Islet of Langerhans (tissue), 1 donor: ENCODE measurements at regions not wholly inside any gene's neighbourhood (a gene's known extent, or its start where the extent isn't known, plus 50 kb on each side); places are given as distances from the start of the nearest gene placed in this dataset.
A peak's percentile ranks its signal among the peaks of the same experiment; 100 is the strongest.

Source experiments
- FAIRE-seq: peaks from one replicate; lab custom pipeline; 2011; peaks lifted over from hg19 to GRCh38; lab: Jason Lieb, UNC

DNA sequence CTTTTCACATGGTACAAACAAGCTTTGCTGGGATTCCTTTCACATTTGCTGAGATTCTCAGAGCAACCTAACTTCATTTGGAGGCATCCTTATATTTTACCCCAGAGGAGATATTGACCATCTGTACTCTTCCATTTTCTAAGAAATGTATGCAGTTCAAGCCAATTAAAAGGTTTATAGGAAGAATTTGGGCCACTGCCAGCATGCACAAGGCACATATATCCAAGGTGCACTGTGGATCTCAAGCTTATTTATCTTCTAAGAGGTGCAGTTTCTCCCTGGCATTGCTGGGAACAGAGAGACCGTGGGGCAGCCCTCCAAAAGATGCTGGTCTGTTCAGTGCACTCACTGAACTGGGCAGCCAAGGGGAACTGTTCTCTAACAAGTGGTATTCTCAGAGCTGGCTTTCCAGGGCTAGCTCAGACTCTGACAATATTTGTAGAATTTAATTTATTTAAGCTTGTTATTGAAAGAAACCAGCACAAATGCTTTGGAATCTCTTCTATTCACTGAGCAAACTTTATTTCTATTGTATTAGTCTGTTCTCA, 213.3 kb downstream of the TENT4A start:
- no peak for FAIRE-seq

DNA sequence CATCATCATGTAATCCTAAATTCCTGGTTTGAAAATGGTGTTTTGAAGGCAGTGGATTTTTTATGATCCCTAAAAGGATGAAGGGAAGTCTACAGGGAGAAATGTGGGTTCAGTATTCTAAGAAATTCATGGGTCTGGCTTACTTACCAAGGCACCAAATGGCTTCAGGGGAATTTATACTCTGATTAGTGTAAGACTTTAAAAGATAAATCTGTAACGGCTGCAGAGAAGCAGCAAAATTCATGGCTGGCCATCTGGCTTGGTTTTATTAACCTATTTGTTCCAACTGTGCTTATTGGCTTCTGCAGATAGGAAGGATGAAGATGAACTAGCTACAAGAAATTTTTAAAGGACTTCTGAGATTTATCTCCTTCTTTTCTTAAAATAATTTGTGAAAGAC, 222.8 kb downstream of the TENT4A start:
- no peak for FAIRE-seq

DNA sequence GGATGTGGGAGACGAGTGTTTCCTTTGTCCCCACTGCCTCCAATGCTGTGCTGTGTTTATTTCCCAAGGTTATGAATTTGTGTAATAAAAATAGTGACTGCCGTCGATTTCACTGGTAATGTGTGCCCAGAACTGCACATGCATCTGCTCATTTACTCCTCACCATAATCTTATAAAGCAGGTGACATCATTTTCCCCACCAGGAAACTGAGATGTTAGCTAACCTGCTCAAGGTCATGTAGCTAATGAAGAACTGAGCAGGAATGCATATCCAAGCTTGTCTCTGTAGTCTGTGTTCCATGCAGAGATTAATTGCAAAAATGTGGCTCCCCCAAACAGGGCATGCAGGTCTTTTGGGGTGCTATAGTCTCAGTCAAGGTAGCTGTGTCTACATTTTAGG, 224.4 kb downstream of the TENT4A start:
- no peak for FAIRE-seq

DNA sequence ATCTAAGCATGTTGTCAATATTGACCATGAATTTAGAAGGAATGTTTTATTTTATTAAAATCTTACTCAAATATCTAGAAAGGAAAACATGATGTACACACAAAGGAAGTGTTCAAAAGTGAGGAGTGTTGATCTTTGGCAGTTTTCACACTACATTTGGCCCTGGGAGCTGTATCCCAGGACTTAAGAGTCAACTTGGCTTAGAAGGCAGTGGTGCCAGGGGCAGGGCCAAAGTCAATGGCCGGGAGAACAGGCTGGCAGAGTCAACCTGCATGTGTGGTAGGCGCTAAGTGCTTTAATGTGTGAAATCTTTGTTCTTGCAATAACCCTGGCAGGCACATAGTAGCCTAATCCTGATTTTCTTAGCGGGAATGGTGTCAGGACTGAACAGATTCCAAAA, 228.4 kb downstream of the TENT4A start:
- FAIRE-seq, result no peak

DNA sequence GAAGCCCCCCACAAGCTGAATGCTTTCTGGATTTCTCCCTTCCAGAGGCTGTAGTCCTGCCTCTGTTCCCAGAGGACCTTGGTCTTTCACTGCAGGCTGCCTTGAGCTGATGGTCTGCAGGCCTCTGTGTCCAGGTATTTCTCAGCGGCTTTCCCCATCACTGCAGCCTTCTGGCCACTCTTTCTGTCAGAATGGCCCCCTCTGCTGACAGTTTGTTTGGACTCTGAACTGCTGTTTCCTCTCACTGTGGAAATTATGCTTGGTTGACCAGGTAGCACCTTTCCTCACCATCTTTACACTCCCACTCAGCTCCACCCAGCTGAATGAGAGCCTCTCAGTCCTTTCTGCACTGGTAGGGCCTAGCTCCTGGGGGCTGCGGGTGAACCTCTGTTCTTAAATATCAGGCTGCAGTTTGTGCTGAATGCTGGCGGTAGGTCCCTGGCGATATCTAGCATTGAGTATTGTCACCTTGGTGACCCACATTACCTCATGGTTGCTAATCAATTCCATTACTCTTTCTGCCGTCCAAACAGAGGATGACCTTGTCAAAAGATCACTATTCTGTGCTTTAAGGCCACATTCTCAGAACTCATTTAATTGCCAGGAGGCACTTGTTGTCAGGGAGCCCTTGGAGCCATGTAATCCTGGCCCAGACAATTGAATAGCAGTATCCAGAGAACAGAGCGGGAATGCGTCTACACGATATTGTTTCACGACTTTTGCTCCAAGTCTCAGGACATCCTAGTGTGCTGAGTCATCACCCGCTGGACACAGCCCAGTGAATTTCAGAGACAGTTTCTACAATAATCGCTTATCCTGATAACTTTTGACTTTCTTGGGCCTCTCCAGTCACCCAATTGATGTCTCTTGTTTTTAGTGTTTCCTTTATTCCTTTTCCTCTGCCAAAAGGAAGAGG, 230.2 kb downstream of the TENT4A start:
- FAIRE-seq, result no peak

DNA sequence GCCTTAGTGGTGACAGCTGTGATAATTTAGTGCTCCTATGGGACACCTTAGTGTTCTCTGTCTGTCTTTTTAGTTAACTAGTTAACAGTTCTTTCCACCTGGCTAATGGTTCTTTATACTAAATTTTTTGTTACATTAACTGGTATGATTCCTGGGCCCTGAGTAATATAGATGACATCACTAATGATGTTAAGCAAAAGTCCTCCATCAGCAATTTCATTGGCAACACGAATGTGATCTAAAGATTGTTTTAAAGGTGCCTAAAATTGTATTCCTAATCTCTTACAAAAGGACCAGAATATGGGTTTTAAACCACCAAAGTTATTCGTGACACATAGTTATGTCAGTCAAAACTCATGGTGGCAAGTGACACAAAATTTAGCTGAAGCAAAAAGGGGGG, 235.3 kb downstream of the TENT4A start:
- no peak for FAIRE-seq

DNA sequence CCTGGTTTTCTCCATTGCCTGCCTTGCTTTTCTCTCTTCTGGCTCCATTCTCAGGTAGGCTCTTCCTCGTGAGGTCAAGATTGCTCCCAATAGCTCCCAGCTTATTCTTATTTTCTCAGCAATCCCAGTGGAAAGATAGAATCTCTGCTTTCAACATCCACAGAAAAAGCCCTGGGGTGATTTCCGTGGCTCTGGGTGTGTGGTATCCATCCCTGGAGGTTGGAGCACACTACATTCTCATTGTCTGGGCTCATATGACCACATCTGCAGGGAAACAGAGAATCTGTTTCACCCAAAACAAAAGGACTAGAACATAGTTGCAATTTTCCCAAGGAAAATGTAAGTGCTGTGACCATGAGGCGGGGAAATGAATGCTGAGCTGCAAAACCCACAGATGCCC, 236.0 kb downstream of the TENT4A start:
- no peak for FAIRE-seq

DNA sequence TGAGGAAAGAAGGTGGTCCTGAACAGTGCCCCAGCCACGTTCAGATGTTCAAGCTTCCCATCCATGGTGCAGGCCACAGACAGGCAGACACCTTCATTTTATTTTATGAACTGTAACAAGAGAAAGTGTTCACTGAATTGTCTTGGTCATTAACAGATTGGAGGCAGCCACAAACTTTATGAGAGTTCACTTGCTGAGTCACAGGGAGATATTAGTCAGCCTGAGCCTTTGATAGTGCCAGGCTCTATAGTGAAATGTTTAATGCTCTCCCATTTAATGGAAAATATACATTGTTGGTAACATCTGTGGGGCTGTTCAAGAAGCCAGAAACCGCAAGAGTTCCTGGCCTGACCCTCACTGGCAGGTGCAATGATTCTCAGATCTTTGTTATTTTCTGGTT, 237.0 kb downstream of the TENT4A start:
- FAIRE-seq, result no peak

DNA sequence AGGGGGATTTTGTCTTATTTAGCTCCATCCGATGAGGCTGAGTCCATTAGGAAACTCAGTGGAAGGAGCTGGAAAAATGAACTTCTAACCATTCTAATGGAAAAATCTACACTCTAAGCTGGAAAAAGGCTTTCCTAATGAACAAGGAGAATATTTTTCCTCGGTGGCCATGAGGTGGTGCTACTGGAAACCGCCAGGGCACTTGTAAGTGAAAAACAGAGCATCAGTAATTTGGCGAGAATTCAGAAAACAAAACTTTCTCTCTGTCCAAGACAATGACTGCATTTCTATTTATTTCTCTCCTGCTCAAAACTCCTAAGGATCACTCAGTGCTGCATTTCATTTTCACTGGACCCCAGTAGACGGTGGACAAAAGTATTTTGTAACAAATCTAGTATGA, 237.6 kb downstream of the TENT4A start:
- FAIRE-seq, result peak; percentile 89

DNA sequence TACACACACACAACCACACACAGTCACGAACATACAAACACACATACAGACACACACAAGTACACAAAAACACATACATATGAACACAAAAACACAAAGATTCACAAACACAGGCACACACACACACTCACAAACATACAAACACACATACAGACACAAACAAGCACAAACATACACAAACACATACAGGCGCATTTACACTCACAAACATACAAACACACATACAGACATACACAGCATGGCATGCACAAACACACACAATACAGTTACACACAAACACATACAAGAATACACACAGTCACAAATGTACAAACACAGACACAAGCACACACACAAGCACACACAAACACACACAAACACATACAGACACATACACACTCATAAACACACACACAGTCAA, 247.9 kb downstream of the TENT4A start:
- no peak for FAIRE-seq

DNA sequence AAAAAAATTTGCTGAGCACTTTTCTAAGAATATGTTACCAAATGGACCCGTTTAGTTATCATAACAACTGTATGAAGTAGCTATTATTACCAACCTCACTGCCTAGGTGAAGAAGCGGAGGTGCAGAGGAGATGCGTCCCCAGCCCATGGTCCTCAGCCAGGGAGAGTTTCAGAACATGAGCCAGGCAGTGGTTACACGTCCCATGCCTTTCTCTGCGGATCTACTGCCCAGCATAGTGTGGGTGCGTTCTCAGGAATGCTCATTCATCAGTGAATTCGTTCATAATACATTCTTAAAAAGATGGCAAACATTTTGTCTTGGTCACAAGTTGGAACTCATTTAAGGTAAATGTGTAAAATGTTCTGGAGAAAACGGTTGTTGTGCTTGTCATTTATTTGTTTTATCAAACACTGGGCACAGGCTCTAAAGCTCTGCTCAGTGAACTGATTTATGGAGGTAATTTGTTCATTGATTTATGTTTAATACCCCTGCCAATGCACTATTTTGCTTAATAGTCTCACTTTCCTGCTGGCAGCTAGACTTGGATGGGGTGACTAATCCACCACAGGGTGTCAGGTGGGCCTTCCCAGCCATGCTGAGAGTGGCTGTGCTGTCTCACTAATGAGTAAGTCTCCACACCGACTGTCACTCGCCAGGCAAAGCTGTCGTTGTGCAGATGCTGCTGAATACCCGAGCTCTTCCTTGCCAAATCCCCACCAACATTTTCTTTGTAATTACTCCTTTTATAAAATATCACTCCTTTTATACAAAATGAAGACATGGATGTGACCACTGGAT, 248.8 kb downstream of the TENT4A start:
- FAIRE-seq, result peak; percentile 55

DNA sequence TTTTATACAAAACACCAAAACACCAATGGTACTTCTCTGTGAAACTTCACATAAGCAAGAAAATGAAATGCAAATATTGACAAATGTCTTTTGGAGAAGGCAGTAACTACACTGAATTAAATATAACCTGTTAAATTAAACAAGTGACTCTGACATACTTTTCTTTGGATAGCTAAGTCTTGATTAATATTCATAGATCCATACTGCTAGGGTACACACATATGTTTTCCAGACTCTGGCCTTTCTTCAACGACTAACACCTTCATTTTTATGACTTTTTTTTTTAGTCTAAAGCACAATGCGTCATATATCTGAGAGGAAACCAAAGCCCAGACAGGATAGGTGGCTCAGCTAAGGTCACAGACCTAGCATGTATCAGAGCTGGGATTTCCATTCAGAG, 263.7 kb downstream of the TENT4A start:
- FAIRE-seq, result no peak

DNA sequence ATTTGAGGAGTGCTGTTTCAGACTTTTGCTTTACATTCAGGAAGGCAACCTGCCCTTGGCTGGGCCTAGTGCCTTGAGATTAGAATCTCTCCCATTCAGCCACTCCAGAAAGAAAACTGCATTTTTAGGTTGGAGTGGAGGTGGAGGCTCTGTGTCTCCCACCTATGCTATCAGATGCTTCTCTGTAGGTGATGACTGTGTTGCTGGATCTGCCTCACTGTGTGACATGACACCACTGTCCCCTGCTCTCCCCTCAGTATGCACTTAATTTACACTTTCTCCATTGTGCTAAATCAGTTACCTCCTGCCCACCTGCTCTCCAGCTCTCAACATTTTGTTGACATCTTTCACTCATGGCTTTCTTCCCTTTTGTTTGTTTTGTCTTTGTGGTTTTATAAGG, 265.8 kb downstream of the TENT4A start:
- no peak for FAIRE-seq

DNA sequence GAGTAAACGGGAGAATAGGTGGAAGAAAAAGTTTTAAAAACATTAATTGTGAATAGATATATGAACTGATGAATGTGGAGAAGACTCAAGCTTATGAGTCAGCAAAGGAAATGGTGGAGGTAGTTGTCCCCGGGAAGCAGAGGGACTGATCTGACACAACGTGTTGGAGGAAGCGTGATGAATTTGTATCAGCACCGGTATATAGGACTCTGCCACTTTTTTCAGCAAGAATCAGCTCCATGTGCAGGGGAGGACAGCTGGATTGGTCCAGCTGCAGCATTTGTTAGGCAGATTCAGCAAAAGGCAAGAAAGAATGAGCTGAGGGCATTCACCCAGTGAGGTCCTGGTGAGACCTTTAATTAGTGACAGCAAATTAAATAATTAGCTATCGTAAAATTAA, 276.0 kb downstream of the TENT4A start:
- FAIRE-seq, result no peak

DNA sequence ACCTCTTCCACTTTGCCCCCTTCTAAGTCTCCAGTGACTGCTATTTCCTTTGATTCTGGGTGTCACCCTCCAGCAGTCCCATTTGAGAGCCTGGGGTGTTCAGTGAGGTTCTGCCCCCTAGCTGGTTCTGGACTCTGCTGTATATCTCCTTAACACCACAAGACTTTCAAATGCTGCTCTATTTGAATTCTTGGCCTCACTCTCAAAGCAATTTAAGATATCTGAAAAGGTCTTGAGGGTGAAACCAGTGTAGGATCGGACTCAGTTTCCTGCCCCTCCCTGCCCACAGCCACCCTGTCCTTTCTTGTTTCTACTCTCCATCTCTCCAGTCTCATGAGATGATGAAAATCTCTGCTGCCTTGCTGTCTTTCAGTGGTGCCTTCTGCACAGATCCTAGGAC, 280.9 kb downstream of the TENT4A start:
- no peak for FAIRE-seq

DNA sequence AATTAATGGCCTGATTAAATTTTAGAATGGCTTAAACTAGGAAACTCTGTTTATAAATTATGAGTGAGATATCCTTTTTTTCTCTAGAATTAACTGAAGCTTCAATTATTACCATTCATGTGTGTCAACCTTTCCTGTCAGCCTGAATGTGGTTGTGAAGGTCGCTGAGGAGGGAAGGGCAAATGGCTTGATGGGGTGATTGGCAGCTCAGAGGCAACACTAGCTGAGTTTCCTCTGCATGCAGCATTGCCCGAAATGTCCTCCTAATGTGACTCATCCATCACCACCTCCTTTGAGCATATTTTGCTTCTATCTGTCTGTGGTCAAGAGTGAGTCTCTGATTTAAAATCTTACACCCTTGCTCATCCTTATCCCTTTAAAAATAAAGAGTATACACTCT, 281.9 kb downstream of the TENT4A start:
- FAIRE-seq, result no peak

DNA sequence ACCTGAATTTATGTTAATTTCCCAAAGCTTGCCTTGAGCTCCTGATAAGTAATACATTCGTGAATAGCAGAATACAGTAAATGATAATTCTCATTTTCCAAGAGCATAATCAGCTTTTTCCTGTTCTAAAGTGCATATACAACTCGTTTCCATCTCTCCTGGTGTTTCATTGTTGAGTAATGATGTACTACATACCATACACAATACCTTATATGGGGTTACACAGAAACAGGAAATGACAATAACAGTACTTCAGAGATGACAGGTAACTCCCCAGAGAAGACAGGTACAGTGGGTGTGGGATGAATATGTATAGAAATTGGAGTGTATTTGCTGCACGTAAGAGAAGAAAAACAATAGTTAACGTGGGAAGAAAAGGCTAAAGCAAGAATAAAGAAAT, 287.1 kb downstream of the TENT4A start:
- no peak for FAIRE-seq

DNA sequence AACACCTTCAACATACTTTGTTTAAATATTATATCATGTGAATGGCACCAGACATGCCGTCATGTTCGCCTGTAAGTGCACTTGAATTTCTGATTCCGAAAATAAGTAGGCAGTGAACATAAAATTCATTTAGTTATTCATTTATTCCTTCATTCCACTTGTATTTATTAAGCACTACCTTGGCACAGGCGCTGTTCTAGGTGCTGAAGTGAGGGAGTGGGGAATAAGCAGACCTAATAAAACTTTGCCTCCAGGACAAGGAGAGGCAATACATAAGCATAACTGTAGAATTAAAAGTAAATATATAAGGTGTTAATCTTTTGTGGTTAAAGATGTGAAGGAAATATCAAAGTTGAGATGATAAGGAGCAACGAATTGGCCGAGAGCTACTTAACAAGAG, 297.4 kb downstream of the TENT4A start:
- FAIRE-seq, result no peak

DNA sequence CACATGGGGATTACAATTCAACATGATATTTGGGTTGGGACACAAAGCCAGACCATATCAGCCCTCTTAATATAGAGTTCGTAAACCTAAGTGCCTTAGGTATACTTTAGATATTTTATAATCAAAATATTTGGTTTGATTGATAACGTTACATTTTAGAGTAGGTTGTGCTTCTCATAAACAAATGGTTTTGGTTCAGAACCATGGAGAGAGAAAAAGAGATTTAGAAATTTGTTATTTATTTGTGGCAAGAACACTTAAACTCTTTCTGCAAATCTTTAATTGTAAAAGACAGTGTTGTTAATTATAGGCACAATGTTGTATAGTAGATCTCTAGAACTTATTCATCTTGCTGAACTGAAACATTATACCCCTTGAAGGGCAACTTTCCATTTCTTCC, 298.8 kb downstream of the TENT4A start:
- FAIRE-seq, result no peak

DNA sequence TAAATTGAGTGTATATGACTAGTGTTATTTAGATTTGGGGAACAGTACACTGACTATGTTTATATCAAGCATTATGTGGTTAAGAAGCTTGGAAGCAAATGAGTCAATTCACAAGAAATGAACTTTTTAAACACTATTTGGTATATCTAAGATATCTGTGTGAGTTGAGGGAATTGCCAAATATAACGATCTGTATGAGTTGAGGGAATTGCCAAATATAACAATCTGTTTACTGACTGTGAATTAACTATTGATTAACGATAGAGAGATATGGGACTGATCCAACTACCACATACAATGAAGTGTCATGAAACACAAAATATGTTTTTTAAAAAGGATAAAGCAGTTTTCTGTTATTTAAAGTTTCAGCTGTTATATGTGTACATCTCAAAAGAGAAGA, 301.4 kb downstream of the TENT4A start:
- no peak for FAIRE-seq

DNA sequence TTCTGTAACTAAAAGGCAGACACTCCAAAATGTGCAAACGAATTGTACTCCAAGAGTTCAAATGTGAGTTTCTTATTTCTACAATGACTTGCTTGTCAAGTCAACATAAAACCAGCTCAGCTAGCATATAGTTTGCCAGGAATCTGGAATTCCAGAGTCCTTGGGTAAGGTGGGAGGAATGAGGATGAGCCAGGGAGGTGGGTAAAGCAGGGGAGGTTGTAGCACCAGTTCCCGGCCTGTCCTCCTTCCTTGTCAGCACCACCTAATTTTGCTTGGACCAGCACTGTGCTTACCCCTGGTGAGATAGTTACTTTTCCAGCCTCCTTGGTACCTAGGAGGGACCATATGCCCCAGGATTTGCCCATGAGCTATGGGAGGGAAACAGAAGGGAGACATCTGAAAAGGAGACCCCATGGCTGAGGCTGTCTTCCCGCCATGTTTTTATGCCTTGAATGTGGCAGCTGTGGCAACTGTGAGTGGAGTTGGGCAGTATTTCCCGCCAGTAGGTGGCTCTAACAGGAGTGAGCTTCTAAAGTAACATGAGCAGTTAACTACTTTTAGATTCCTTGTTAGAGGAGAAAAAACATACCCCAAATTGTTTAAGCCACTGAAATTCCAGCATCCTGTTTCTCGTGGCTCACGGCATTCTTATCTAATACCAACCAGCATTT, 302.5 kb downstream of the TENT4A start:
- FAIRE-seq, result no peak

DNA sequence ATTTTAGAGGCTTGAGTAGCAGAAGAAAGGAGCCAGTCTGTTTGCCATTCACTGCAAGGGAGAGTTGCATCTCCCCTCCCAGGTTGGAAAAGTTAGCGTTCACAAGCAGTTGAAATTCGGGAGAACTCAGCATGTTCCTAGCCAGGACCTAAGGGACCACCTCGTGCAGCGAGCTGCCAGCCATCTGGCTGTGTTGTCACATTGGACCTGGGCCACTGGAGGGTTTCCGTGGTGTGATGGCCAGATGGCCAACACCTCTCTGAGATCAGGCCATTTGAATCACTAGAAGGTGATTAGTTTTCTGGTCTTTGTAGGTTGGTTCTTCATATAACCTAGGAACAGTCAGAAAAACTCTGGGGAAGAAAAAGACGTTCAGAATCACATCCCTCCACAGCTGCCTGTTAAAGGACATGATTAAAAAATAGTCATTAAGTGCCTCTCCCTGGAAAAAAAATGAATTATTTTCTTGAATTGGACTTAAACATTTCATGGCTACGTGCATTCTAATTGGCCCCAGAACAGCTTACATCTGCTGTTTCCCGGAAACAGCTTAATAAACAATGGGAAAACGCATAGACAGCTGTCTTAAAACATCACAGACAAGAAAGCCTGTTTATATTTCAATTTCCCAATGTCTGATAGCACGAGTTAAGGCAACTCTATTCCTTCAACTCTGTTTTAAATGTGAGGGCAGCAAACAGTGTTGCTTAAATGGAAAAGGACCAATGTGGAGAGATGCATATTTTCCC, 303.9 kb downstream of the TENT4A start:
- no peak for FAIRE-seq
